H1 (cell line): ENCODE measurements at regions not wholly inside any gene's neighbourhood (a gene's known extent, or its start where the extent isn't known, plus 50 kb on each side); places are given as distances from the start of the nearest gene placed in this dataset.

ENCODE experiments used
- CTCF ChIA-PET: fragments of 300-600 bp; sonication (Branson Sonifier 250); formaldehyde crosslinking; loops from one replicate; lab custom pipeline; 2021; ENCODE audit not compliant: partially characterized antibody; lab: Charles Lee
- POLR2A ChIA-PET: fragments of 300-600 bp; sonication (Branson Sonifier 250); formaldehyde crosslinking; loops from one replicate; lab custom pipeline; 2021; ENCODE audit warnings: inconsistent platforms; ENCODE audit not compliant: partially characterized antibody; lab: Charles Lee
- DNase-seq, 2 experiments: peaks; one replicate each; pipeline versions ENCODE4 v3.0.0 to v3.0.0-alpha.2; 2010 to 2022; ENCODE audit warnings: low spot score in 2 of 2, low read depth in 1 of 2, mixed read lengths in 1 of 2
- FAIRE-seq: peaks from 2 replicates; lab custom pipeline; 2011; peaks lifted over from hg19 to GRCh38; lab: Jason Lieb, UNC
- H2AFZ ChIP-seq: 2 replicates; pipeline ENCODE4 v1.8.1; 2012; ENCODE audit warnings: low read length, inconsistent platforms
- H2AK5ac ChIP-seq: 2 replicates; pipeline ENCODE4 v1.6.1; 2013; ENCODE audit warnings: low read depth, low read length
- H2BK120ac ChIP-seq: replicated peaks from 2 replicates; pipeline ENCODE3; 2013; ENCODE audit warnings: low read depth, low read length, inconsistent platforms
- H2BK12ac ChIP-seq: 2 replicates; pipeline ENCODE4 v1.6.1; 2013; ENCODE audit warnings: low read depth, low read length
- H2BK15ac ChIP-seq: 2 replicates; pipeline ENCODE4 v1.6.1; 2013; ENCODE audit warnings: low read length
- H2BK20ac ChIP-seq: 2 replicates; pipeline ENCODE4 v1.6.1; 2013; ENCODE audit warnings: low read length
- H2BK5ac ChIP-seq: 2 replicates; pipeline ENCODE4 v1.6.1; 2013; ENCODE audit warnings: low read depth, low read length
- H3K14ac ChIP-seq: 2 replicates; pipeline ENCODE4 v1.6.1; 2013; ENCODE audit warnings: inconsistent platforms; ENCODE audit not compliant: insufficient read length
- H3K18ac ChIP-seq: 2 replicates; pipeline ENCODE4 v1.6.1; 2013; ENCODE audit warnings: low read length; ENCODE audit errors: extremely low read depth
- H3K23ac ChIP-seq: 2 replicates; pipeline ENCODE4 v1.6.1; 2013; ENCODE audit warnings: inconsistent platforms; ENCODE audit not compliant: insufficient read length
- H3K23me2 ChIP-seq: 2 replicates; pipeline ENCODE4 v1.6.1; 2013; ENCODE audit warnings: low read depth, low read length
- H3K27ac ChIP-seq: 2 replicates; pipeline ENCODE4 v1.6.1; 2011; ENCODE audit warnings: low read depth, low read length, inconsistent platforms
- H3K27me3 ChIP-seq, 4 experiments: replicated peaks in 1 of 4; 1 replicate in 1 of 4; 2 replicates in 3 of 4; pipeline versions ENCODE4 v1.6.1 to v1.8.1; 2011 to 2013; ENCODE audit warnings: low read length in 3 of 4, mild to moderate bottlenecking in 3 of 4, inconsistent platforms in 2 of 4, mixed read lengths in 2 of 4, moderate library complexity in 1 of 4; ENCODE audit not compliant: control insufficient read depth in 3 of 4, insufficient read depth in 3 of 4; ENCODE audit errors: extremely low read depth in 1 of 4
- H3K36me3 ChIP-seq, 4 experiments: 2 replicates each; pipeline versions ENCODE4 v1.6.1 to v1.8.1; 2011 to 2013; ENCODE audit warnings: mild to moderate bottlenecking in 4 of 4, low read length in 3 of 4, moderate library complexity in 2 of 4, control low read depth in 1 of 4, inconsistent platforms in 1 of 4; ENCODE audit not compliant: insufficient read depth in 4 of 4, control insufficient read depth in 2 of 4
- H3K4ac ChIP-seq: replicated peaks from 2 replicates; pipeline ENCODE3; 2013; ENCODE audit warnings: low read length, low read depth, mixed read lengths, inconsistent platforms; ENCODE audit not compliant: insufficient read length
- H3K4me1 ChIP-seq, 4 experiments: replicated peaks in 1 of 4; 1 replicate in 1 of 4; 2 replicates in 3 of 4; pipeline versions ENCODE4 v1.6.1 to v1.8.1; 2011 to 2013; ENCODE audit warnings: low read length in 3 of 4, inconsistent platforms in 2 of 4, mixed read lengths in 1 of 4; ENCODE audit not compliant: insufficient read depth in 4 of 4, control insufficient read depth in 3 of 4
- H3K4me2 ChIP-seq, 2 experiments: 2 replicates each; pipeline versions ENCODE4 v1.6.1 to v1.8.1; 2011 to 2013; ENCODE audit warnings: low read depth in 2 of 2, low read length in 2 of 2, control low read depth in 1 of 2, inconsistent platforms in 1 of 2, mild to moderate bottlenecking in 1 of 2; ENCODE audit not compliant: insufficient read depth in 1 of 2
- H3K4me3 ChIP-seq, 4 experiments: fragments of 200-600, 300-600 bp in 1 of 4; sonication (generic), shearing (Covaris generic), sonication (Bioruptor Twin) in 1 of 4; 2 replicates each; pipeline versions ENCODE4 v1.5.1 to v1.8.1; 2011 to 2016; ENCODE audit warnings: low read length in 4 of 4, low read depth in 3 of 4, control low read depth in 2 of 4, inconsistent platforms in 2 of 4, mild to moderate bottlenecking in 2 of 4, mixed read lengths in 1 of 4, moderate library complexity in 1 of 4; ENCODE audit not compliant: insufficient read depth in 2 of 4; ENCODE audit errors: extremely low read depth in 1 of 4
- H3K56ac ChIP-seq: replicated peaks from 2 replicates; pipeline ENCODE3; 2013; ENCODE audit warnings: low read depth, mild to moderate bottlenecking, mixed read lengths, low read length, inconsistent platforms; ENCODE audit not compliant: insufficient read length
- H3K79me1 ChIP-seq: 2 replicates; pipeline ENCODE4 v1.6.1; 2013; ENCODE audit warnings: low read depth, low read length, control low read depth
- H3K79me2 ChIP-seq, 2 experiments: 2 replicates each; pipeline versions ENCODE4 v1.6.1 to v1.8.1; 2012 to 2013; ENCODE audit warnings: low read length in 2 of 2, mild to moderate bottlenecking in 2 of 2, inconsistent platforms in 1 of 2; ENCODE audit not compliant: insufficient read depth in 2 of 2, control insufficient read depth in 1 of 2
- H3K9ac ChIP-seq, 4 experiments: replicated peaks in 1 of 4; 1 replicate in 1 of 4; 2 replicates in 3 of 4; pipeline versions ENCODE4 v1.6.1 to v1.8.1; 2011 to 2013; ENCODE audit warnings: low read depth in 3 of 4, low read length in 3 of 4, control low read depth in 2 of 4, mild to moderate bottlenecking in 2 of 4, moderate library complexity in 2 of 4, inconsistent platforms in 1 of 4; ENCODE audit errors: extremely low read depth in 1 of 4
- H3K9me3 ChIP-seq, 2 experiments: 2 replicates each; pipeline versions ENCODE4 v1.6.1 to v1.8.1; 2012 to 2013; ENCODE audit warnings: mild to moderate bottlenecking in 2 of 2, moderate library complexity in 2 of 2, control low read depth in 1 of 2, inconsistent platforms in 1 of 2, low read depth in 1 of 2, low read length in 1 of 2, mixed read lengths in 1 of 2; ENCODE audit not compliant: insufficient read depth in 2 of 2
- H4K20me1 ChIP-seq, 2 experiments: replicated peaks in 1 of 2; 2 replicates each; pipeline versions ENCODE3 to v1.8.1; 2011 to 2013; ENCODE audit warnings: inconsistent platforms in 2 of 2, low read length in 2 of 2, mild to moderate bottlenecking in 1 of 2; ENCODE audit not compliant: insufficient read depth in 2 of 2, control insufficient read depth in 1 of 2
- H4K5ac ChIP-seq: 2 replicates; pipeline ENCODE4 v1.6.1; 2013; ENCODE audit warnings: low read length, low read depth, mixed read lengths, inconsistent platforms; ENCODE audit not compliant: insufficient read length
- H4K8ac ChIP-seq: 2 replicates; pipeline ENCODE4 v1.8.0; 2013; ENCODE audit warnings: mild to moderate bottlenecking, moderate library complexity, low read length, inconsistent platforms; ENCODE audit not compliant: insufficient read depth; ENCODE audit errors: extremely low read depth
- H4K91ac ChIP-seq: replicated peaks from 2 replicates; pipeline ENCODE3; 2013; ENCODE audit warnings: low read length, mixed read lengths, inconsistent platforms; ENCODE audit not compliant: insufficient read length
- ATF3 ChIP-seq: IDR thresholded peaks from 2 replicates; pipeline ENCODE4 v1.6.1; 2011; ENCODE audit warnings: low read depth, mild to moderate bottlenecking, low read length; ENCODE audit not compliant: insufficient read depth
- EGR1 ChIP-seq: IDR thresholded peaks from 2 replicates; pipeline ENCODE4 v1.6.1; 2011; ENCODE audit warnings: low read depth, low read length, borderline replicate concordance
- MAX ChIP-seq: IDR thresholded peaks from 2 replicates; pipeline ENCODE4 v1.6.1; 2012; ENCODE audit warnings: inconsistent platforms
- POLR2AphosphoS5 ChIP-seq: IDR thresholded peaks from 2 replicates; pipeline ENCODE4 v1.6.1; 2011; ENCODE audit warnings: low read depth, low read length
- RFX5 ChIP-seq: IDR thresholded peaks from 2 replicates; pipeline ENCODE4 v1.6.1; 2011; ENCODE audit warnings: low read depth, low read length, improper control_type of control experiment, borderline replicate concordance
- SIN3A ChIP-seq, 2 experiments: IDR thresholded peaks in 1 of 2; conservative IDR thresholded peaks in 1 of 2; 2 replicates each; pipeline ENCODE4 v1.6.1; 2011 to 2012; ENCODE audit warnings: low read length in 2 of 2, improper control_type of control experiment in 1 of 2, low read depth in 1 of 2, mild to moderate bottlenecking in 1 of 2
- WGBS, 2 experiments: shearing (Covaris generic) in 1 of 2; methylation state at CpG; one replicate each; pipeline versions ENCODE4 v1.1.6 to v1.1.7; 2013 to 2015; ENCODE audit warnings: low lambda C conversion rate in 2 of 2, mixed read lengths in 2 of 2, inconsistent platforms in 1 of 2, low coverage in 1 of 2, missing lambda C conversion rate in 1 of 2; ENCODE audit not compliant: insufficient replicate concordance in 2 of 2, insufficient coverage in 1 of 2, insufficient read length in 1 of 2; ENCODE audit errors: extremely low coverage in 1 of 2, missing lambda C conversion rate in 1 of 2; 5-methylcytosine and 5-hydroxymethylcytosine counted together

DNA sequence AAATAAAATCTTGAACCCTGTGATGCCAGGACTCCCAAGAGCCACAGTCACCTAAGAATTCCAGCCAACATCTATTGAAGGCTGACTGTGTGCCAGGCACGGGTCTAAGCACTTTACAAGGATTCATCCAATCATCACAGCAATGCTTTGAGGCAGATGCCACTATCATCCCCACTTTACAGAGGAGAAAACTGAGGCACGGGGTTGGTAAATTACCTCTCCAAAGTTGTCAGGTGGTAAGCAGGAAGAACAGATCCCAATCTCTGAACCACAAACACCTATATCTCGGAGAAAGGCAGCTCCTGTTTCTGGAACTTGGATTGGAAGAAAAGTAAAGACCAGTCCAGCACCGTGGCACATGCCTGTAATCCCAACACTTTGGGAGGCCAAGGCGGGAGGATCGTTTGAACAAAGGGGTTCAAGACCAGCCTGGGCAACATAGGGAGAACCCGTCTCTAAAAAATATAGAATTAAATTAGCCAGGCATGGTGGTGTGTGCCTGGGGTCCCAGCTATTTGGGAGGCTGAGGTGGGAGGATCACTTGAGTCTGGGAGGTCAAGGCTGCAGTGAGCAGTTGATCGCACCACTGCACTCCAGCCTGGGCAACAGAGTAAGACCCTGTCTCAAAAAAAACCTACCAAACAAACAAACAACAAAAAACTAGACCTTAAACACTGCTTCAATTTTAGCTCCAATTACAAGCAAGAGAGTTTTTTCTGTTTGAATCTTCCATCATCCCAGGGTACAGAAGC lies 60.7 kb upstream of the SIAH1 start:
- H2BK12ac ChIP-seq, result no peak overlapping the region
- H3K56ac ChIP-seq, result no peak overlapping the region
- ChIA-PET CTCF (interaction anchor here (0.7 to 1.5 kb wide), 3 partner anchors 11 to 177 kb away, joined by 3 to 4 read pairs (median 3); no protein-coding TSS in a partner anchor), POLR2A (interaction anchor here (1.2 kb wide), 1 partner anchor 59 kb away, joined by 4 read pairs; no protein-coding TSS in a partner anchor)
- H3K14ac ChIP-seq, result no peak overlapping the region
- no peak overlapping the region for H2AK5ac ChIP-seq
- 88% methylated on average over 8 of the region's 8 CpGs; no CpG with 5 or more reads in 1 of the 2 experiments for WGBS, 2 experiments
- no peak overlapping the region for H2BK15ac ChIP-seq
- no peak overlapping the region for H3K23ac ChIP-seq
- TF ChIP-seq EGR1 (no peak), SIN3A (conservative IDR thresholded peaks at IDR 0.05 in 1 of 2, IDR thresholded peaks at IDR 0.05 in 1 of 2; ENCODE audit: low read depth in 1 of 2, low read length in 2 of 2) (no peak), RFX5 (no peak), POLR2AphosphoS5 (no peak), MAX (no peak), ATF3 (no peak)
- TF ChIP-seq, all 59 proteins: peak for 0
- no peaks in the 10 kb centered on the region for H3K23me2 ChIP-seq
- H3K79me1 ChIP-seq, result no peaks in the 10 kb centered on the region
- no peaks in the 10 kb centered on the region for H3K9me3 ChIP-seq
- no peak overlapping the region for H2BK120ac ChIP-seq
- no peak overlapping the region for H3K9ac ChIP-seq
- no peaks in the 10 kb centered on the region for H3K79me2 ChIP-seq
- H3K4ac ChIP-seq, result no peak overlapping the region
- H2AFZ ChIP-seq, result no peak overlapping the region
- FAIRE-seq, result no peak
- H4K5ac ChIP-seq, result no peak overlapping the region
- H2BK5ac ChIP-seq, result no peak overlapping the region
- H3K4me1 ChIP-seq, result no peaks in the 10 kb centered on the region
- H4K20me1 ChIP-seq, result no peaks in the 10 kb centered on the region
- DNase-seq, result no peak
- H3K4me2 ChIP-seq, result no peak overlapping the region
- H3K27ac ChIP-seq, result no peak overlapping the region
- H3K27me3 ChIP-seq, result no peaks in the 10 kb centered on the region
- no peak overlapping the region for H2BK20ac ChIP-seq
- H4K8ac ChIP-seq, result no peak overlapping the region
- no peak overlapping the region for H4K91ac ChIP-seq
- no peak overlapping the region for H3K18ac ChIP-seq
- H3K4me3 ChIP-seq, result no peak overlapping the region
- no peaks in the 10 kb centered on the region for H3K36me3 ChIP-seq
